T follicular helper cell (primary cell): ENCODE measurements at regions not wholly inside any gene's neighbourhood (a gene's known extent, or its start where the extent isn't known, plus 50 kb on each side); places are given as distances from the start of the nearest gene placed in this dataset.

Experiments
- DNase-seq: peaks from one replicate; pipeline ENCODE4 v3.0.0-alpha.2; 2020; ENCODE audit warnings: low read depth

DNA sequence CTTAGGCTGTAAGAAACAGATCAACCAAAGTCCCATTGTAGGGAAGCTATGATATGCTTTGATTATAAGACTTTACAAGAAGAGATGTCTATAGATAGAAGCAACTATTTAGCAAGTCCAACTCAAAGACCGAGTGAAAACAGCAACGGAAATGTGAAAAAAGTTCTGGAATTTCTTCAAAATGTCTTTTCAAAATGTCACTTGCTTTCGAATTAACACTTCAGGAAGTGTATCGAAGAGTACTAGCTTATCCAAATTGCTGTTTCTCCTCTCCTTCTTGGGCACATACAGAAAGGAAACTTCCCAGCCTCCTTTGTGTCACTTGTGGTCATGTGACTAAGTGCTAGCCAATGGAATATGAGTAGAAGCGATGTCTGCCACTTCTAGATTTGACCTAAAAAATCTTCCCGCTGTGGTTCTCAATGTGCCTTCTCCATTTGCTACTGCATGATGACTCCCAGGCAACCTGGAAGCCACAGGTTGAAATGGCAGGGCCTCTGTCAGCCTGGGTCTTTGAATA lies 89.9 kb downstream of the TSEN15 start:
- DNase-seq, result no peak

DNA sequence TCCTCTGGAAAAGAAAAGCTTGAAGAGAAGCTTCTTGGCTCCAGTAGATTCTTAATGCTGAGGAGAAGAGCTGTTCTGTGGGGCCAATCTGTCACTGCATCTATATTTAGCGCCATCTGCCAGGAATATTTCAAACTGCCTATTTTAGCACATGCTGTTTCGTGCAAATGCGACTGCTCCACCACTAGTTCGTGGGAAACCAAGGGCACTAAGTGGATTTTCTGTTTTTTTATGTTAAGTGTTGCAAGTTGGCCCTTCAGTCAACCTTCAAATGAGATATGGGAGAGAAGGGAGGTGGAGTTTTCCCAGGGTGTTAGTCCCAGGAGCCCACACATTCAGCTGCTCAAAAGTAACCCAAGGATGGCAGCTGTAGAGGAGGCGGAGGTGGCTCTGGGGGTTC lies 91.9 kb downstream of the TSEN15 start:
- no peak for DNase-seq

GRCh38 chr1:184145083-184145482 lies 93.6 kb downstream of the TSEN15 start:
- no peak for DNase-seq

- no peak for DNase-seq
Observed at GRCh38 chr1:184146202-184146601, 94.7 kb downstream of the TSEN15 start.

DNA sequence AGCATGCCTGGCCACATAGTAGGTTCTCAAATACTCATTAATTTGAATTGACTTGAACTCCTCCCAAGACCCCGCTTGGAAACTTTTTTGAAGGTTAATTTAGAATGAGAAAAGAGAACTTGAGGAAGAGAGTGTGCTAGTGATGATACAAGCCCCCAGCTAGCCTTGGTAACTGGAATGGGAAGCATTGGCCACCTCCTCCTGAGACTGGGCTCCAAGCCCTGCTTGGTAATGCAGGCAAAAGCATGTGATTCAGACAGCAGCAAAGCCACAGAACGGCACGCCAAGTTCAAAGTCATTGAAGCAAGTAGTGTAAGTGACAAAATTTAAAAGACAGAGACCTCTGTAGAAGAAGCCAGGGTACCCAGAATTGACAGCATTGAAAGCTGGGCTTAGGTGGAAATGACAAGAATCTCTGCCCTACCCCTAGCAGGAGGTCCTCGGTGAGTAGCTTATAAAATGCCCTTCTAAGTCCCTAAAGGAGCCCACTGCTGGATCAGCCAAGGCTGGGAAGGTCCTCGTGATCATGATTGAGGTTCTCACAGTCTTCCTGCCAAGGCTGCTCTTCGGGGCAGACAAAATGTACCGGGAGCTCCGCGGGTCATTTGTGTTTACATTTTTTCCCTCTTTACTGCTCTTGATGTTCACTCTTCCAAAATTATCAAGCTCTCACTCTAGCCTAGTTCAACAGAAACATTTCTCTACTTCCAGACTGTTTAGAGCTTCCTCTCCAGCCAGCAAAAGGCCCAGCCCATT lies 99.4 kb downstream of the TSEN15 start:
- no peak for DNase-seq

- no peak for DNase-seq
Observed at GRCh38 chr1:184152434-184152898, 100.9 kb downstream of the TSEN15 start.

DNA sequence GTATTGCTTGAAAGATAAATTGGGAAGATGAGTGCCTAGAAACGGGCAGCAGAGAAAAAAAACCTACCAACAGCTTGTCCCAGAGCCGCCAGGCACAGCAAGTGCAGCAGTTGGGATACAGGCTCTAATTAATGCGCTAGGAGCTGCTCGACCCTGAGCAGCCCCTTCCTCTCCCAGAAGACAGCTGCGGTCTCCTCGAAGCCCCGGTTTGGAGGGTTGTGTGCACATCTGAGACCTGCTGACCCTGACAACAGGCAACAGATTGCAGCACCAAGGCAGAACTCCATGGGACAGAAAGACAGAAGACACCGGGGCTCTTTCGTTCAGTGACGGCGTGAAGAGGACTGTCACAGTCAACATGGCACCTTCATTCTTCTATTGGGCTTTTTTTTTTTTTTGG lies 101.4 kb downstream of the TSEN15 start:
- no peak for DNase-seq

- DNase-seq, result no peak
Observed at GRCh38 chr1:184153731-184154130, 102.2 kb downstream of the TSEN15 start.

GRCh38 chr1:184156521-184157393 lies 105.2 kb downstream of the TSEN15 start:
- DNase-seq, result no peak

DNA sequence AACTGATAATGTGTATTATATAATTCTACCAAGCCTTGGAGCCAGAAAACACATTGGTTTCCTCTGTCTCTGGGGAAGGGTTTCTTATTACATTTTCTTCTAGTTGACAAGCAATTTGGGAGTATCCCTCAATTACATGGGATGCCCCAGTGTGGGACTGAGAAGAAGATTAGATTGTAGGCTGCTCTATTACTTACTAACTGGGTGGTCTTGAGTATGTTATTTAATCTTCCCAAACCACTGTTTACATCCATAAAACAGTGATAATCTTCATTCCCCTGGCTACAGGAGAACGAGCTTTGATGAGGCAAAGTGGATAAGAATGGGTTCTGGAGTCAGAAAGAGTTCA lies 105.8 kb downstream of the TSEN15 start:
- DNase-seq, result no peak

GRCh38 chr1:184158896-184159681 lies 107.6 kb downstream of the TSEN15 start:
- DNase-seq, result no peak

DNA sequence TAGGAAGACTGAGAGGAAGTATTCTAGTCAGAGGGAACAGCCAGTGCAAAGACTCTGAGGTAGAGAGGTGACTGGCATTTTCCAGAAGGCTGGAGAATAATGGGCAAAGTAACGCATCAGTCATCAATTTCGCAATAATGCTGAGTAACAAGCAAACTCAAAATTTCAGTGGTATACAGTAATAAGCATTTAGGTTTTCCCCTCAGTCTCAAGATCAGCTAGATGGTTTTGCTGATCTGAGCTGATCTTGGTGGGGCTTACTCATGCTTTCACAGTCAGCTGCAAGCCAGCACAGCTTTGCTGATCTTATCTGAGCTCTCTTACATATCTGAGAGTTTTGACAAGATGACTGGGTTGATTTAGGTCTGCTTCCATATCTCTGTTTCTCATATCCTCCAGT lies 108.7 kb downstream of the TSEN15 start:
- DNase-seq, result no peak

DNA sequence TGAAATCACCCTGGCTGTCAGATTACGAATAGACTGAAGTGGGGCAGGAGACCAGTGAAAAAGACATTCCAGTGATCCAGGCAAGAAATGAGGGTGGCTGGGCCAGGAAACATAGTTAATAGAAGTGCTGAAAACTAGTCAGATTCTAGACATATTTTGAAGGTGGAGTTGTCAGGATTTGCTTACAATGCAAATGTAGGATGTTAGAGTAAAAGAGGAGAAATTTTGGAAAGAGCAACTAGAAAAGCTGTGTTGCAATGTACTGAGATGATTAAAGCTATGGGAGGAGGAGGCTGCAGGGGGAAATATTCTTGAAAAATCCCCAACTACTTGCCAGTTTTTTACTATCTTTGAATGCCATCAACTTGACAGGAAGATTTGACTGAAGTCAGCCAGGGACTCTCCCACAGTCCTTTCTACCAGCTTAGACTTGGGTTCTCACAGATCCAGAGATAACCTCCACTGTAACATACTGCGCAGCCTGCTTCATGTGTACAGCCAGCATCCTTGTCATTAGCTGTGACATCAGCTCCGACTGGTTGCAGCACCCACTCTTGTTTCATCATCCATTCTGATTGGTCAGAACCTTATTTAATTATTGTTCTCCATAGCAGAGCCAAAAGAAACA lies 109.7 kb downstream of the TSEN15 start:
- no peak for DNase-seq

GRCh38 chr1:184162281-184162680 lies 110.8 kb downstream of the TSEN15 start:
- no peak for DNase-seq

GRCh38 chr1:184163674-184164465 lies 112.3 kb downstream of the TSEN15 start:
- no peak for DNase-seq

GRCh38 chr1:184164536-184164935 lies 113.0 kb downstream of the TSEN15 start:
- DNase-seq, result no peak

DNA sequence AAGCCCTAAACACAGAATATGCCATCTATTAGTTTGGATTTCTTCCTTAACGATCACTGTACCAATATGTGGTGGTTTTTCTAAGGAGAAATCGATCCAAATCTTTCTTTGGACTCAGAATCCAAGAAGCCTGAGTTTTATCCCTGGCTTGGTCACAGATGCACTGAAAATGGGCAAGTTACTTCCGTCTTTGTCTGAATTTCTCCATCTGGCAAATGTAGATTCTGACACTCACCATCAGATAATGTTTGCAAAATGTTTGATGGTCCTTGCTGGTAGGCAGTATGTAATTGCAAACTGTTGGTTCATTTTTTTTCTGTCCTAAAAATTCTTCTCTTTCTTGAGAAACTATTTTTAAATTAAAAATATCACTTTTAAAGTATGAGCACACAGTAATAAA lies 115.0 kb downstream of the TSEN15 start:
- DNase-seq, result no peak

- no peak for DNase-seq
Observed at GRCh38 chr1:184167352-184167751, 115.8 kb downstream of the TSEN15 start.

DNA sequence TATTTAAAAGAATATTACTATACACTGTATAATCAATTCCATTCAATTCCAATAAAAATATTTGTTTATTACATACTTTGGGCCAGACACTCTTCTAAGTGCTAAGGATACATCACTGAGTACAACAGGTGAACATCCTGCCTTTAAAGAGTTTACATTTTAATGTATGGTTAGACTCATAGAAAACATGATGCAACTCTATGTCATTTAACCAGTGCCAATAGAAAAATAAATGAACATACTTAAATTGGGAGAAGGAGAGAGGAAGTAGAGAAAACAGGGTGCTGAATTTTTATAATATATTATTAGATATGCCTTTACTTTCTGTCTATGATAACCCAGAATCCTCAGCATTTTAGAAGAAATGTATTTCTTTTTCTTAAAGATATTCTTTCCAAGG lies 119.2 kb downstream of the TSEN15 start:
- DNase-seq, result no peak

DNA sequence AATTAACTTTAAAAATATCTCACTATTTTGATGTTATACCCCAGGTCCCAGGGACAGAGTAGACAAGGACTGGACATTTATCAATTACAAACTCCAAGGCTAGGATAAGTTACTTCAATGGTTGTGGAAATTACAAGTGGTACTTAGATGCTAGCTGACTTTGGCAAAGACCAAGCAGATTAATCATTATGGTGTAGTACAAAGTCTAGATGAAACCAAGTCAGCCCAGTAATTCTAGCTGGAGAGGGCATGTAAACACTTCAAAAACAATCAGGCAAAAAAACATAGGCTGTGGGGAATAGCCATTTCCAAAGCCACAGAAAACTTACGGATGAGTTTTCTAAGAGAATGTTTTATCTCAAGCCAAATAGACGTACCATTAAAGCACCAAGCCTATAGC lies 124.5 kb downstream of the TSEN15 start:
- DNase-seq, result no peak

GRCh38 chr1:184181044-184181443 lies 129.5 kb downstream of the TSEN15 start:
- no peak for DNase-seq
